ENCODE measurements at regions not wholly inside any gene's neighbourhood (a gene's known extent, or its start where the extent isn't known, plus 50 kb on each side); places are given as distances from the start of the nearest gene placed in this dataset.

DNA sequence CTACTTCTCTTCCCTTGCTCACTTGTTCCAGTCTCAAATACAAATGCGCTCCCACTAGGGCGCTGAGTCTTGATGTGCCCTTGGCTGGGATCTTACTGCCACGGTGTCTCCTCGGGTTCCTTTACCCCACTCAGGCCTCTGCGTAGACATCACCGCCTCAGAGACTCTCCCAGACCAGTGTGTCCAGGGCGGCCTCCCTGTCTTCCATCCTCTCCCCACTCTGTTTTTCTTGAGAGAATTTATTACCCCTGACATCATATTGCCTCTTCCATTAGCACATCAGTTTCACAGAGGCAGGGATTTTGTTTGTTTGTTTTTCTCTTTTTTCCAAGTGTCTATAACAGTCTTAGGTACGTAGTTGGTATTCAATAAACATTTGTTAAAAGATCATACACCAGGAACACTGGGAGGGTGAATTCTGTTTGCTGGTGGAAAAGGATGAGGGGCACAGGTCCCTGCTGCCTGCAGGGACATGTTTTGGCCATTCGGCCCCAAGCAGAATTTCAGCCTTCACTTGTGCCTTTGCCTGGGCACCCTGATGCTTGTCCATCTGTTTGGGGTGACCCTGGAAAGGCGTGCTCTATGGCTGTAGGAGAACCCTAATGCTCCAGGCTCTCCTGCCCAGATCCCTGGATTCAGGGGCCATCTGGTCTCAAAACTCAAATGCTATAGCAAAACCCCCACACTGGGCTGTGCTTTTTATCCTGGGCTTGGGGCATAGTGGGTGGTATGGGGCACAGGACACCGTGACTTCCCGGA is 55.0 kb downstream of the RPL37A start:
- no peak overlapping the region for H3K9ac ChIP-seq (ENCODE audit: insufficient read depth, low read length, poor library complexity, severe bottlenecking)
- peaks cover 0 to 3% (median 0%) of the 10 kb centered on the region in 7 donors for H3K9me3 Mint-ChIP-seq
- H2AFZ ChIP-seq (ENCODE audit: insufficient read depth, low read depth, low read length, poor library complexity, severe bottlenecking) = no peak overlapping the region
- peaks cover 0 to 4% of the 10 kb centered on the region in 2 donors for H3K4me1 ChIP-seq (ENCODE audit: control insufficient read depth in 1 of 2, insufficient read depth in 2 of 2, low read length in 2 of 2)
- intact Hi-C loops (cut with micrococcal nuclease) = no loop called here
- H3K36me3 Mint-ChIP-seq = no peaks in the 10 kb centered on the region
- H3K79me2 ChIP-seq (ENCODE audit: insufficient read depth, low read length) = no peaks in the 10 kb centered on the region
- H3K27me3 Mint-ChIP-seq (ENCODE audit: low read depth in 3 of 3) = peaks cover 3% of the 10 kb centered on the region in 3 donors
- no peak overlapping the region for H3K4me3 Mint-ChIP-seq
- no peaks in the 10 kb centered on the region for H3K36me3 ChIP-seq (replicated peaks in 1 of 2; ENCODE audit: control insufficient read depth in 1 of 2, insufficient read depth in 2 of 2, low read length in 2 of 2)
- 95% methylated on average over 8 of the region's 12 CpGs for WGBS (ENCODE audit: insufficient coverage)
- peaks cover 9% of the 10 kb centered on the region for H3K4me1 Mint-ChIP-seq
- no peaks in the 10 kb centered on the region for H3K27me3 ChIP-seq (ENCODE audit: control insufficient read depth in 2 of 2, insufficient read depth in 2 of 2, low read length in 2 of 2)
- H3K4me3 ChIP-seq (replicated peaks in 1 of 3; ENCODE audit: low read depth in 2 of 3, low read length in 3 of 3) = no peak overlapping the region
- TF ChIP-seq, protein P1, sequence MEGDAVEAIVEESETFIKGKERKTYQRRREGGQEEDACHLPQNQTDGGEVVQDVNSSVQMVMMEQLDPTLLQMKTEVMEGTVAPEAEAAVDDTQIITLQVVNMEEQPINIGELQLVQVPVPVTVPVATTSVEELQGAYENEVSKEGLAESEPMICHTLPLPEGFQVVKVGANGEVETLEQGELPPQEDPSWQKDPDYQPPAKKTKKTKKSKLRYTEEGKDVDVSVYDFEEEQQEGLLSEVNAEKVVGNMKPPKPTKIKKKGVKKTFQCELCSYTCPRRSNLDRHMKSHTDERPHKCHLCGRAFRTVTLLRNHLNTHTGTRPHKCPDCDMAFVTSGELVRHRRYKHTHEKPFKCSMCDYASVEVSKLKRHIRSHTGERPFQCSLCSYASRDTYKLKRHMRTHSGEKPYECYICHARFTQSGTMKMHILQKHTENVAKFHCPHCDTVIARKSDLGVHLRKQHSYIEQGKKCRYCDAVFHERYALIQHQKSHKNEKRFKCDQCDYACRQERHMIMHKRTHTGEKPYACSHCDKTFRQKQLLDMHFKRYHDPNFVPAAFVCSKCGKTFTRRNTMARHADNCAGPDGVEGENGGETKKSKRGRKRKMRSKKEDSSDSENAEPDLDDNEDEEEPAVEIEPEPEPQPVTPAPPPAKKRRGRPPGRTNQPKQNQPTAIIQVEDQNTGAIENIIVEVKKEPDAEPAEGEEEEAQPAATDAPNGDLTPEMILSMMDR (IDR thresholded peaks at IDR 0.05) = no peak
- no peaks in the 10 kb centered on the region for H3K9me3 ChIP-seq (replicated peaks in 1 of 2; ENCODE audit: control insufficient read depth in 1 of 2, insufficient read depth in 1 of 2, low read length in 2 of 2)
- no peak overlapping the region for H3K27ac ChIP-seq (ENCODE audit: low read depth in 1 of 2, low read length in 2 of 2)
- no peak for DNase-seq
- peak overlapping the region in 1 of 7 donors; percentile 1 for H3K27ac Mint-ChIP-seq
- no peak overlapping the region for H3K4me2 ChIP-seq (replicated peaks; ENCODE audit: extremely low read depth, low read length, poor library complexity, severe bottlenecking)
- no peaks in the 10 kb centered on the region for H4K20me1 ChIP-seq (ENCODE audit: insufficient read depth, low read length)

DNA sequence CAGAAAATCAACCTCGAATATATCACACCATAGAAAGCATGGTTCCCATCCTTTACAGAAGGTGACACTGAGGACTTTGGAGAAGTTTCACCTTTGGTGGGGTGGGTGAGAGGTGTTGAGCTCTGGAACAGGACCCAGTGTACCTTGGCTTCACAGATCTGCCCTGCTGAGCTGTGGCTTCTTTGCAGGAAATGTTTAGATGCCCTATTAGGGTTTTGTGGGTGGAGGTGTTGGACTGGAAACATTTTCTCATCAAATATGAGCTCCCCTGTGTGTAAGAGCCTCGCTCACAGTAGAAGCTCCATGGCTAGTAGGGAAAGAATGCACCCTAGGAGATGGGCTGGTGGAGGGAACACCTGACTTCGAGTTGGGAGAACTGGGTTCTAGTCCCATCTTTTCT is 55.6 kb downstream of the RPL37A start:
- no peak overlapping the region for H3K27ac ChIP-seq (ENCODE audit: low read depth in 1 of 2, low read length in 2 of 2)
- TF ChIP-seq, protein P1 (IDR thresholded peaks at IDR 0.05) = no peak
- no peak overlapping the region for H3K4me3 ChIP-seq (replicated peaks in 1 of 3; ENCODE audit: low read depth in 2 of 3, low read length in 3 of 3)
- intact Hi-C loops (cut with micrococcal nuclease) = no loop called here
- Mint-ChIP-seq H3K9me3 (no peaks in the 10 kb centered on the region), H3K4me3 (no peak overlapping the region), H3K36me3 (no peaks in the 10 kb centered on the region), H3K27me3 (ENCODE audit: low read depth in 3 of 3) (peaks cover 0 to 3% (median 3%) of the 10 kb centered on the region in 3 donors), H3K27ac (no peak overlapping the region), H3K4me1 (peaks cover 9% of the 10 kb centered on the region)
- no peaks in the 10 kb centered on the region for H3K36me3 ChIP-seq (replicated peaks in 1 of 2; ENCODE audit: control insufficient read depth in 1 of 2, insufficient read depth in 2 of 2, low read length in 2 of 2)
- H2AFZ ChIP-seq (ENCODE audit: insufficient read depth, low read depth, low read length, poor library complexity, severe bottlenecking) = no peak overlapping the region
- H3K4me1 ChIP-seq (ENCODE audit: control insufficient read depth in 1 of 2, insufficient read depth in 2 of 2, low read length in 2 of 2) = peaks cover 0 to 4% of the 10 kb centered on the region in 2 donors
- no peaks in the 10 kb centered on the region for H3K79me2 ChIP-seq (ENCODE audit: insufficient read depth, low read length)
- H3K9ac ChIP-seq (ENCODE audit: insufficient read depth, low read length, poor library complexity, severe bottlenecking) = no peak overlapping the region
- no peaks in the 10 kb centered on the region for H3K9me3 ChIP-seq (replicated peaks in 1 of 2; ENCODE audit: control insufficient read depth in 1 of 2, insufficient read depth in 1 of 2, low read length in 2 of 2)
- no peak for DNase-seq
- H3K4me2 ChIP-seq (replicated peaks; ENCODE audit: extremely low read depth, low read length, poor library complexity, severe bottlenecking) = no peak overlapping the region
- WGBS (ENCODE audit: insufficient coverage) = 100% methylated on average over 1 of the region's 3 CpGs
- H4K20me1 ChIP-seq (ENCODE audit: insufficient read depth, low read length) = no peaks in the 10 kb centered on the region
- no peaks in the 10 kb centered on the region for H3K27me3 ChIP-seq (ENCODE audit: control insufficient read depth in 2 of 2, insufficient read depth in 2 of 2, low read length in 2 of 2)

Measured in CD14-positive monocyte (primary cell).